ENCODE measurements at regions not wholly inside any gene's neighbourhood (a gene's known extent, or its start where the extent isn't known, plus 50 kb on each side); places are given as distances from the start of the nearest gene placed in this dataset.

GRCh38 chr2:217614498-217614897 is 388.3 kb downstream of the TNS1 start:
- TF ChIP-seq POLR2A (IDR thresholded peaks at IDR 0.05) (no peak), CTCF (IDR thresholded peaks at IDR 0.05) (no peak), POLR2AphosphoS5 (IDR thresholded peaks at IDR 0.05) (no peak), EP300 (IDR thresholded peaks at IDR 0.05) (no peak)
